Breast epithelium (tissue), 3 donors: ENCODE measurements at regions not wholly inside any gene's neighbourhood (a gene's known extent, or its start where the extent isn't known, plus 50 kb on each side); places are given as distances from the start of the nearest gene placed in this dataset.

Experiments
- POLR2A ChIP-seq: fragments of 450-650 bp; IDR thresholded peaks from one replicate; pipeline ENCODE4 v1.6.1; 2016; ENCODE audit warnings: antibody characterized with exemption, mild to moderate bottlenecking, moderate library complexity
- POLR2AphosphoS5 ChIP-seq, 3 donors: sonication (generic); formaldehyde crosslinking; IDR thresholded peaks; one replicate each; pipeline ENCODE4 v1.6.1; 2017; ENCODE audit warnings: antibody characterized with exemption in 3 of 3
- TF ChIP-seq, protein P1 (sequence below), 3 donors: fragments of 450-650 bp; IDR thresholded peaks; one replicate each; pipeline ENCODE4 v1.5.1; 2016 to 2017; ENCODE audit warnings: antibody characterized with exemption in 3 of 3, mild to moderate bottlenecking in 3 of 3, moderate library complexity in 3 of 3

DNA sequence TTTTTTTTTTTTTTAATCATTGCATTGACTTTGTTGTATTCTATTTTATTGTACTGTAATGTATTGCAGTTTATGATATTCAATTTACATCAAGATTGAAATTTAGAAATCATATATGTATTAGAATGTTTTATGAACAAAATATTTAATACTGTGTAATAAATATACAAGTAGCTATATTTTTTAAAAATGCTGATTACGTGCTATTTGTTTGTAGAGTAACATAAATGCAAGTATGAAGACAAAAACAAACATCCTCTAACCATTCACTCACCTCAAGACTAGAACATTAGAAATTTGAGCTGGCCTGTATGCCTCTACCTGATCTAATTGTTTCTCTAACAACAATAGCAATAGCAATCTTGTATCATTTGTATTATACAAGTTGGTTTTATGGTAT, 290.3 kb downstream of the GATA3 start:
- TF ChIP-seq, protein P1, sequence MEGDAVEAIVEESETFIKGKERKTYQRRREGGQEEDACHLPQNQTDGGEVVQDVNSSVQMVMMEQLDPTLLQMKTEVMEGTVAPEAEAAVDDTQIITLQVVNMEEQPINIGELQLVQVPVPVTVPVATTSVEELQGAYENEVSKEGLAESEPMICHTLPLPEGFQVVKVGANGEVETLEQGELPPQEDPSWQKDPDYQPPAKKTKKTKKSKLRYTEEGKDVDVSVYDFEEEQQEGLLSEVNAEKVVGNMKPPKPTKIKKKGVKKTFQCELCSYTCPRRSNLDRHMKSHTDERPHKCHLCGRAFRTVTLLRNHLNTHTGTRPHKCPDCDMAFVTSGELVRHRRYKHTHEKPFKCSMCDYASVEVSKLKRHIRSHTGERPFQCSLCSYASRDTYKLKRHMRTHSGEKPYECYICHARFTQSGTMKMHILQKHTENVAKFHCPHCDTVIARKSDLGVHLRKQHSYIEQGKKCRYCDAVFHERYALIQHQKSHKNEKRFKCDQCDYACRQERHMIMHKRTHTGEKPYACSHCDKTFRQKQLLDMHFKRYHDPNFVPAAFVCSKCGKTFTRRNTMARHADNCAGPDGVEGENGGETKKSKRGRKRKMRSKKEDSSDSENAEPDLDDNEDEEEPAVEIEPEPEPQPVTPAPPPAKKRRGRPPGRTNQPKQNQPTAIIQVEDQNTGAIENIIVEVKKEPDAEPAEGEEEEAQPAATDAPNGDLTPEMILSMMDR (IDR thresholded peaks at IDR 0.05) = no peak
- TF ChIP-seq POLR2A = no peak
- no peak for TF ChIP-seq POLR2AphosphoS5 (IDR thresholded peaks at IDR 0.05)
